Stomach (tissue), 4 donors: ENCODE measurements at regions not wholly inside any gene's neighbourhood (a gene's known extent, or its start where the extent isn't known, plus 50 kb on each side); places are given as distances from the start of the nearest gene placed in this dataset.

ENCODE experiments used
- EP300 ChIP-seq: sonication (generic); formaldehyde crosslinking; IDR thresholded peaks from one replicate; pipeline ENCODE4 v1.6.1; 2017; ENCODE audit warnings: antibody characterized with exemption
- POLR2A ChIP-seq, 4 donors: fragments of 450-650 bp; IDR thresholded peaks; one replicate each; pipeline ENCODE4 v1.6.1; 2016; ENCODE audit warnings: antibody characterized with exemption in 4 of 4, control low read depth in 2 of 4, mild to moderate bottlenecking in 1 of 4, moderate library complexity in 1 of 4
- POLR2AphosphoS5 ChIP-seq, 3 donors: sonication (generic); formaldehyde crosslinking; IDR thresholded peaks; one replicate each; pipeline ENCODE4 v1.6.1; 2016; ENCODE audit warnings: antibody characterized with exemption in 3 of 3
- TF ChIP-seq, protein P1 (sequence below), 7 experiments: fragments of 450-650 bp in 4 of 7; fragments of 200-600 bp in 3 of 7; sonication (generic) in 3 of 7; IDR thresholded peaks; one replicate each; pipeline ENCODE4 v1.5.1; 2016 to 2019; ENCODE audit warnings: antibody characterized with exemption in 7 of 7, control low read depth in 2 of 7, mild to moderate bottlenecking in 1 of 7

GRCh38 chr4:23429497-23429896 lies 460.4 kb downstream of the PPARGC1A start:
- TF ChIP-seq POLR2A (IDR thresholded peaks at IDR 0.05) (no peak), POLR2AphosphoS5 (IDR thresholded peaks at IDR 0.05) (no peak), EP300 (no peak)
- TF ChIP-seq, protein P1, sequence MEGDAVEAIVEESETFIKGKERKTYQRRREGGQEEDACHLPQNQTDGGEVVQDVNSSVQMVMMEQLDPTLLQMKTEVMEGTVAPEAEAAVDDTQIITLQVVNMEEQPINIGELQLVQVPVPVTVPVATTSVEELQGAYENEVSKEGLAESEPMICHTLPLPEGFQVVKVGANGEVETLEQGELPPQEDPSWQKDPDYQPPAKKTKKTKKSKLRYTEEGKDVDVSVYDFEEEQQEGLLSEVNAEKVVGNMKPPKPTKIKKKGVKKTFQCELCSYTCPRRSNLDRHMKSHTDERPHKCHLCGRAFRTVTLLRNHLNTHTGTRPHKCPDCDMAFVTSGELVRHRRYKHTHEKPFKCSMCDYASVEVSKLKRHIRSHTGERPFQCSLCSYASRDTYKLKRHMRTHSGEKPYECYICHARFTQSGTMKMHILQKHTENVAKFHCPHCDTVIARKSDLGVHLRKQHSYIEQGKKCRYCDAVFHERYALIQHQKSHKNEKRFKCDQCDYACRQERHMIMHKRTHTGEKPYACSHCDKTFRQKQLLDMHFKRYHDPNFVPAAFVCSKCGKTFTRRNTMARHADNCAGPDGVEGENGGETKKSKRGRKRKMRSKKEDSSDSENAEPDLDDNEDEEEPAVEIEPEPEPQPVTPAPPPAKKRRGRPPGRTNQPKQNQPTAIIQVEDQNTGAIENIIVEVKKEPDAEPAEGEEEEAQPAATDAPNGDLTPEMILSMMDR (IDR thresholded peaks at IDR 0.05) = no peak
